Thyroid gland (tissue), 4 donors: ENCODE measurements at regions not wholly inside any gene's neighbourhood (a gene's known extent, or its start where the extent isn't known, plus 50 kb on each side); places are given as distances from the start of the nearest gene placed in this dataset.

Source experiments
- DNase-seq, 2 donors: peaks; one replicate each; pipeline ENCODE4 v3.0.0-alpha.2; 2019
- H3K27ac ChIP-seq, 3 donors: fragments of 200-600 bp; sonication (generic); 1 replicate in 2 of 3; 2 replicates in 1 of 3; pipeline ENCODE4 v1.5.1; 2016 to 2019; ENCODE audit warnings: mild to moderate bottlenecking in 1 of 3, moderate library complexity in 1 of 3
- H3K27me3 ChIP-seq: fragments of 200-600 bp; sonication (generic); one replicate; pipeline ENCODE4 v1.5.1; 2019
- H3K36me3 ChIP-seq, 2 donors: fragments of 200-600 bp; sonication (generic); one replicate each; pipeline ENCODE4 v1.5.1; 2016 to 2019
- H3K4me1 ChIP-seq, 2 donors: fragments of 200-600 bp; sonication (generic); one replicate each; pipeline ENCODE4 v1.5.1; 2017 to 2019
- H3K4me3 ChIP-seq, 3 donors: fragments of 200-600 bp; sonication (generic); replicated peaks in 1 of 3; 1 replicate in 2 of 3; 2 replicates in 1 of 3; pipeline ENCODE4 v1.5.1; 2016; ENCODE audit warnings: mild to moderate bottlenecking in 1 of 3
- H3K9me3 ChIP-seq: fragments of 200-600 bp; sonication (generic); one replicate; pipeline ENCODE4 v1.5.1; 2017
- POLR2A ChIP-seq, 2 donors: fragments of 450-650 bp; IDR thresholded peaks; one replicate each; pipeline ENCODE4 v1.6.1; 2017; ENCODE audit warnings: antibody characterized with exemption in 2 of 2, mild to moderate bottlenecking in 2 of 2, moderate library complexity in 1 of 2
- WGBS, 2 donors: methylation state at CpG; one replicate each; pipeline ENCODE4 v1.1.5; 2017; 5-methylcytosine and 5-hydroxymethylcytosine counted together
- intact Hi-C: fragments of 100-400 bp; cut with DNase I; formaldehyde crosslinking; loops from one replicate; pipeline ENCODE4 v1.15.1; 2023
- TF ChIP-seq, protein P1 (sequence below), 6 experiments: fragments of 200-600 bp in 3 of 6; fragments of 450-650 bp in 3 of 6; sonication (generic) in 3 of 6; IDR thresholded peaks; one replicate each; pipeline ENCODE4 v1.5.1; 2016 to 2019; ENCODE audit warnings: antibody characterized with exemption in 6 of 6, mild to moderate bottlenecking in 2 of 6, inconsistent platforms in 1 of 6, moderate library complexity in 1 of 6

DNA sequence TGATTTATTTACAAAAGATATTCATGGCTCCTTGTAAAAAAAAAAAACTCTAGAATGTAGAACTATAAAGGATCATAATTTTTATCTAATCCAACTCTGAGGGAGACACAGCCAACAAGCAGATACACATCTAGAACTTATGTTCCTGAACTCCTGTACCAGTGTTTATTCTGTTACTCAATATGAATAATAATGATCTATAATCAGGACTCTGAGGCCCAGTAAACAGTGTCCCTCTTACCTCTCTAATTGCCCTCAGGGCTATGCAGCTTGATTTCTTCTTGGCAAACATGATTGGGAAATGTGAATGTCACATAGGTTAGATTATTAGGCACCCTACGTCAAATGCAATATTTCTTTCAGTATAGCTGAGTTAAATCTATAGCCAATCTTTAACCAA lies 391.6 kb upstream of the RPS23 start:
- no peak overlapping the region for H3K27ac ChIP-seq

DNA sequence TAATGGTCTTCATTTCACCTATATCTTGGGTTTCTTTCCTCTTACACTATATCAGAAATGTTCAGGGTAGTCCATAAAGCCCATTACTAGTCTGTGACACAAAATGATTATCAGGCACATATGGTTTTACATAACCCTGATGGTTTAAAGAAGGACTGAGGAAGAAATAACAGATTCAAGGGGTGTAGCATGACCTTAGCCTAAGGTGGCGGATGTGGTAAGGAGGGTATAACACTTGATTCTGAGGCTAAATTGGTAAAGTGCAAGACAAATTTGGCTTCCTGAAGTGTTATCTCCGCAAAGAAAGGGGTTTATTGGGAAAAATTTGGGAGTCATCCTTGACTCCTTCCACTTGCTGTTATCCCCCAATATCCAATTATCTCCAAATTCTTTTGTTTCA lies 388.2 kb upstream of the RPS23 start:
- no peak for DNase-seq
- 99 to 100% methylated on average over 2 of the region's 2 CpGs for WGBS, 2 donors
- Histone ChIP-seq H3K36me3 (no peaks in the 10 kb centered on the region), H3K27me3 (no peaks in the 10 kb centered on the region), H3K9me3 (no peaks in the 10 kb centered on the region), H3K27ac (no peak overlapping the region), H3K4me1 (no peaks in the 10 kb centered on the region), H3K4me3 (no peak overlapping the region)
- TF ChIP-seq POLR2A (IDR thresholded peaks at IDR 0.05) = no peak
- TF ChIP-seq, protein P1, sequence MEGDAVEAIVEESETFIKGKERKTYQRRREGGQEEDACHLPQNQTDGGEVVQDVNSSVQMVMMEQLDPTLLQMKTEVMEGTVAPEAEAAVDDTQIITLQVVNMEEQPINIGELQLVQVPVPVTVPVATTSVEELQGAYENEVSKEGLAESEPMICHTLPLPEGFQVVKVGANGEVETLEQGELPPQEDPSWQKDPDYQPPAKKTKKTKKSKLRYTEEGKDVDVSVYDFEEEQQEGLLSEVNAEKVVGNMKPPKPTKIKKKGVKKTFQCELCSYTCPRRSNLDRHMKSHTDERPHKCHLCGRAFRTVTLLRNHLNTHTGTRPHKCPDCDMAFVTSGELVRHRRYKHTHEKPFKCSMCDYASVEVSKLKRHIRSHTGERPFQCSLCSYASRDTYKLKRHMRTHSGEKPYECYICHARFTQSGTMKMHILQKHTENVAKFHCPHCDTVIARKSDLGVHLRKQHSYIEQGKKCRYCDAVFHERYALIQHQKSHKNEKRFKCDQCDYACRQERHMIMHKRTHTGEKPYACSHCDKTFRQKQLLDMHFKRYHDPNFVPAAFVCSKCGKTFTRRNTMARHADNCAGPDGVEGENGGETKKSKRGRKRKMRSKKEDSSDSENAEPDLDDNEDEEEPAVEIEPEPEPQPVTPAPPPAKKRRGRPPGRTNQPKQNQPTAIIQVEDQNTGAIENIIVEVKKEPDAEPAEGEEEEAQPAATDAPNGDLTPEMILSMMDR (IDR thresholded peaks at IDR 0.05) = no peak
- intact Hi-C loops = no loop called here

More for the DNA sequence above, 391.6 kb upstream of the RPS23 start:
- DNase-seq = no peak
- WGBS, 2 donors = 98 to 100% methylated on average over 1 of the region's 1 CpG
- TF ChIP-seq, protein P1 (IDR thresholded peaks at IDR 0.05) = no peak
- TF ChIP-seq POLR2A (IDR thresholded peaks at IDR 0.05) = no peak
- no peaks in the 10 kb centered on the region for H3K27me3 ChIP-seq
- no peaks in the 10 kb centered on the region for H3K36me3 ChIP-seq
- H3K4me3 ChIP-seq = no peak overlapping the region
- H3K4me1 ChIP-seq = no peaks in the 10 kb centered on the region
- no peaks in the 10 kb centered on the region for H3K9me3 ChIP-seq
- intact Hi-C loops = no loop called here

DNA sequence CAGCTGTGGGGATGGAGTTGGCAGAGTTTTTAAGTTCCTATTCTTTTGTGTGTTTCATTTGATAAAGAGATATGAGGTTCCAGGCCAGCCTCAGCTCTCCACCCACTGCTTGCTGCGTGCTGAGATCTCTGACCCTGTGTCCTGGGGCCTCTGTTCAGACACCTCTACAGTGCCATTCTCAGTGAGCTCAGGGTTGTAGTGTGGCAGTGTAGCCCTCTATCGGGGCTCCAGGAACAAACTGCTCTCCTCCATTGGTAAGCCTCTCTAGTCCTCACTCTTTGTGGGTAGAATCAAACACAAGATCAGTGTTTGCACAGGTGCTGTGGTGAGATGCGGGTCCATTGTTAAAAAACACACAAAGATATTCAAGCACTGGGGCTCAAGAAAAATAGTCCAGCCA lies 386.6 kb upstream of the RPS23 start:
- no peaks in the 10 kb centered on the region for H3K36me3 ChIP-seq
- H3K4me3 ChIP-seq = no peak overlapping the region
- no peak for TF ChIP-seq POLR2A (IDR thresholded peaks at IDR 0.05)
- 66 to 73% methylated on average over 3 of the region's 3 CpGs for WGBS, 2 donors
- DNase-seq = no peak
- no peak overlapping the region for H3K27ac ChIP-seq
- no peaks in the 10 kb centered on the region for H3K9me3 ChIP-seq
- intact Hi-C loops = no loop called here
- no peaks in the 10 kb centered on the region for H3K27me3 ChIP-seq
- no peaks in the 10 kb centered on the region for H3K4me1 ChIP-seq

DNA sequence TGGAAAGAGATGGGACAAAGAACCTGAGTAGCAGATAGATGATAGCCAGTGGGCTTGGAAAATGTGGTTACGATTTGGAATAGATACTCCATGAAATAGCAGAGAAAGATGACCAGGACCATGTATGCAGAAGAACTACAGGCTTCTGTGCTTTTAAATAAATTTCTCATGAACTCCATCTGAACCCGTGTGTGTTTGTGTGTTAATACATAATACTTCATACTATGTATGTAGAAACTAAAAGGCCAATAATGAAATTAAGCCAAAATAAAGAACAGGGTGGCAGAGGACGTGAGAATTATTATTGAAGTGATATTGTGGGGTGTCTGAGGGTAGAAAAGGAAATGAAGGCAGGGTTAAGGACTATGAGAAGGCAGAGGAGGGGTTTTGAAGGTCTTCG lies 385.1 kb upstream of the RPS23 start:
- no peaks in the 10 kb centered on the region for H3K27me3 ChIP-seq
- no peaks in the 10 kb centered on the region for H3K36me3 ChIP-seq
- no peak overlapping the region for H3K27ac ChIP-seq
- TF ChIP-seq, protein P1 (IDR thresholded peaks at IDR 0.05) = no peak
- TF ChIP-seq POLR2A (IDR thresholded peaks at IDR 0.05) = no peak
- no peak overlapping the region for H3K4me3 ChIP-seq
- H3K4me1 ChIP-seq = peaks cover 0 to 3% of the 10 kb centered on the region in 2 donors
- DNase-seq = no peak
- no peaks in the 10 kb centered on the region for H3K9me3 ChIP-seq
- 81 to 93% methylated on average over 4 of the region's 4 CpGs for WGBS, 2 donors
- intact Hi-C loops = no loop called here

DNA sequence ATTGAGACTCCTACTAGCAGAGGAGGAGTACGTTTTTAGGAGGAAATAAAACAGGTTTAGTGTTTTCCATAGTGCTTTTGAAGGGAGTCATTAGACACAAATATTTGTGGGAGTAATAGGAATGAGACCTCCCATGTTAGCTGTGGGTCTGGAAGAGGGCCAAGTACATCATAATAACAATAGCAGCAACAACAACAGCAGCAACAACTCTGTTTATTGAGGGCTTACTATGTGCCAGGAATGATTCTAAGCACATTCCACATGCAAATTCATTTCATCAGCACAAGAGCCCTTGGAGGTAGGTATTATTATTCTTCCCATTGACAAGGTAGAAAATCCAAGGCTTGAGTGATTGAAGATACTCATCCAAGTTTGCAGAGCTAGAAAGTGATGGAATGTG lies 384.2 kb upstream of the RPS23 start:
- DNase-seq = no peak
- TF ChIP-seq, protein P1 (IDR thresholded peaks at IDR 0.05) = no peak
- TF ChIP-seq POLR2A (IDR thresholded peaks at IDR 0.05) = no peak
- H3K27me3 ChIP-seq = no peaks in the 10 kb centered on the region
- H3K36me3 ChIP-seq = no peaks in the 10 kb centered on the region
- 71 to 78% methylated on average over 1 of the region's 1 CpG for WGBS, 2 donors
- H3K4me3 ChIP-seq = no peak overlapping the region
- H3K4me1 ChIP-seq = peaks cover 0 to 3% of the 10 kb centered on the region in 2 donors
- intact Hi-C loops = no loop called here
- no peak overlapping the region for H3K27ac ChIP-seq
- H3K9me3 ChIP-seq = no peaks in the 10 kb centered on the region

DNA sequence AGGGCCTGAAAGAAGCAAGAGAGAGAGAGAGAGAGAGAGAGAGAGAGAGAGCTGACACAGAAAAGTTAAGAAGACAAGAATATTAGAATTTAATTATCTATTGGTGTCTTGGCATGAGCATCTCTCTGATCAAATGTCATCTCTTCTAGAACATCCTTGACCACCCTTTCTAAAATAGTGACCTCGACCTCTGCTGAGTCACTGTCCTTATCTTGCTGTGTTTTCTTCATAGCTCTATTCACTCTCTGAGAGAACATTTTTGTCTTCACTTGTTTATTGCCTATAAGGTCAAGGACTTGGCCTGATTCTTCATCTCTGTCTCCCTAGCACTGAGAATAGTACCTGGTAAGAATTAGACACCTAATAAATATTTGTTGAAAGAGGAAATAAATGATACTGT lies 383.8 kb upstream of the RPS23 start:
- Histone ChIP-seq H3K27ac (no peak overlapping the region), H3K9me3 (no peaks in the 10 kb centered on the region), H3K4me3 (no peak overlapping the region), H3K27me3 (no peaks in the 10 kb centered on the region), H3K36me3 (no peaks in the 10 kb centered on the region), H3K4me1 (peaks cover 0 to 3% of the 10 kb centered on the region in 2 donors)
- 89 to 96% methylated on average over 1 of the region's 1 CpG for WGBS, 2 donors
- intact Hi-C loops = no loop called here
- TF ChIP-seq POLR2A (IDR thresholded peaks at IDR 0.05) = no peak
- TF ChIP-seq, protein P1 (IDR thresholded peaks at IDR 0.05) = no peak
- DNase-seq = no peak
